Cerebellar cortex (tissue), 1 donor: ENCODE measurements at regions not wholly inside any gene's neighbourhood (a gene's known extent, or its start where the extent isn't known, plus 50 kb on each side); places are given as distances from the start of the nearest gene placed in this dataset.

Experiments used
- DNase-seq: peaks from one replicate; pipeline ENCODE4 v3.0.0-alpha.2; 2015; ENCODE audit warnings: low spot score

DNA sequence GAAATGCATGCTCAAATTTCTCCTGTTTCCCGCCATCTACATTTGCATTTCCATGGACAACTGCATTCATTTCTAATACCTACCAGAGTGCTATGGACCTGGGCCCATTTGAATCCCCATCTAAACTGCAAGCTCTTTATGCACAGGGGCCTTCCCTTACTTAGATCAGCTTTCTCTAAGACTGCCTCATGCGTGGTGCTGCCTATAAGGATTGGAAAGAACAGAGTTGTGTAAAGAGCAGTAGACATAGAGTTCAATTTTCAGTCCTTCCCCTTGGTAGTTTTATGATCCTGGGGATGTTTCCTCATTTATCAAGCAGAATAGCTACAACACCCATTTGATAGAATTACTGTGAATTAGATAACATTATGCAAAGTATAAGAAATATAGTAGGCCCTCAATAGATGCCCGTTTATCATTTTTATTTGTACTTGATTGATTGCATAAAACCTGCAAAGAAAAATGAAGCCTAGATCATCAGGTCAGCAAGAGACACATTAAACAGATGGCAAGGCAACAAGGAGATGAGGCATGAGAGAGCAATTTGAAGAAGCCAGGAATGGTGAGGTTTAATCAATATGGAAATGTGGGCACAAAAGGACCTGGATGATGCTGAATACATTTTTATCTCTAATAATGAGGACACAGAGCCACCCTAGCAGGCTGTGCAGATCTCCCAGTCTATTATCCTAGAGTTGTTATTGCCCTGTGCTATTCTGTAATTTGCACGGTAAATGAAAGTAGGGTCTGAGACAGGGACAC is 359.7 kb downstream of the FAM181B start:
- DNase-seq, result no peak

DNA sequence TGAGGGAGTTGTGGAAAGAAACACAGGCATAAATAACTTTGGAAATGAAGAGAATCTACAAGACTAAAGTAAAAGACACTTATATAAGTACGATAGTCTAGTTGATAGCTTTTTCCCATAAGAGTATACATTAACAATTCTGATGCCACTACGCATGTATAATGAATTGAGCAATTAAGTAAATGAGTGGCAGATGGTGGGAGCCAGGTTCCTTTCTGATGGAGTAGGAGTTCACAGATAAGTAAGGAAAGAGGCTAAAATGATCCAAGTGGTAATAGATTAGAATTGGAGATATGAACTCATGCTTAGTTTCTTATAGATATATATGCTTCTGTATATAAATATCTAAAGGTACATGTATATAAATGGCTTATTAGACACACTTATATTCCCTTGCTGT is 368.3 kb downstream of the FAM181B start:
- DNase-seq, result no peak

DNA sequence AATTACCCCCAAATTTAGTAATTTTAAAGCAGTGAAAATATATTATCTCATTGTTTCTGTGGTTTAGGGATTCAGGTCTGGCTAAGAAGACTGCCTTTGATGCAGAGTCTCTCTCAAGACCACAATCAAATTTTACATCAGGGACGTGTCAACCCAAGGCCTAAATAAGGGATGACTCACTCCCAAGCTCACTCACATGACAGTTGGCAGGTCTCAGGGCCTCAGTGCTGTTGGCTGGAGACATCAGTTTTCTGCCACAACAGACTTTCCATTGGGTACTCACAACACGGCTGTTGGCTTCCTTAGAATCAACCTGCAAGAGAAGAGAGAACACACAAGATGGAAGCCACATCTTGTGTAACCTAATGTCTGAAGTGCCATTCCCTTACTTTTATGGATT is 377.3 kb downstream of the FAM181B start:
- DNase-seq, result no peak

DNA sequence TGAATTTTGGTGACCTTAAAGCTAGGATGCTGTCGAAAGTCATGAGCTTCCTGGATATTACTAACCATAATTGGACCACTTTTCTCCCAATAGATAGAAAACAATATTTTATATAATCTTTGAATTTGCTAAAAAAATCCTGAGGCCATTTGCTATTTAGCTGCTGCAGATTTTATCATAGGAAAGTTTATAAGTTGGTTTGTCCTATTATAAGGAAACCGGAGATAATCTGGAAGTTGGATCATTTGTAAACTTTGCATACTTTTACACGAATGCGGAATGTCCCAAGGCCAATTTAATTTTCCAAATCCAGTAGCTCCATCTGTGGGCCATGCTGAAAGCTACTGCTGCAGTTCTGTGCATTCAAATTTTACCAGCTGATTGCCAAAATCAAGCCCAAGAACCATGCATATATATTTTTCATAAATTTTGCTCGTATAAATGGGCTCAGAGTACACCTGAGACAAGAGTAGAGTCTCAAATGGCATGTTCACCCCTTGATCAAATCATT is 378.3 kb downstream of the FAM181B start:
- no peak for DNase-seq

DNA sequence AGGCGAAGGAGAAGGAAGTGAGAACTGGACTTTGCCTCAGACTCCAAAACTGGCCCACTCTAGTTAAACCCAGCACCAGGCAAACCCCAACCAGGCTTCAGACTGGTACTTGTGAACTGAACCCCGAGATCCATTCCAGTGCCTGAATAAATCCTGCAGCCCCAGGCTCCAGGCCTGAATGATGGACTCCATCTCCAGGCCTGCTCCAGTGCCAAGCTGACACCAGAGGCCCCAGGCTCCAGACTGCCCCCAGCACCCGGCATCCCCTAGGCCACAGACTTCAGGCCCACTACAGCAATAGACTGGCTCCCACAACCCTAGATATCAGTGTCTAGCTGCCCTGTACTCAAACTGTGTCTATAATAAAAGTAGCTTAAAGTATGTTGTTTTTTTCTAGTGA is 406.8 kb downstream of the FAM181B start:
- DNase-seq, result no peak

DNA sequence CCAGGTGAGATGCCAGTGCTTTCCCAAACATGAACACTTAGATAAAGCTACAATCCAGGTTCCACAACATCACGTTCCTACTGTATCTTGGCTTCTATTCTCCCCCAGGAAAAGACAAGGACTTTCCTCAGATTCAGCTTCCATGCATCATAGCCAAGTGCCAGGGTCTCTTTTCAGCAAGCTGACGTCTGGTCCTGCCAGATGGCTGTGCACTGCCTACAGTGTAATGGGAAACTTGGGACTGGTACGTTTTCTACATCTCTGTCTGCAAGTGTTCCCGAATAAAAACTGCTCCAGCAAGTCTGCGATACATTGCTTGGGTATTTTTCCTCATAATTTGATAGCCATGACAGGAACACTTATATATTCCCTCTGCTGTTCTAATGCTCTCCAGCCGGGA is 412.5 kb downstream of the FAM181B start:
- DNase-seq, result no peak

DNA sequence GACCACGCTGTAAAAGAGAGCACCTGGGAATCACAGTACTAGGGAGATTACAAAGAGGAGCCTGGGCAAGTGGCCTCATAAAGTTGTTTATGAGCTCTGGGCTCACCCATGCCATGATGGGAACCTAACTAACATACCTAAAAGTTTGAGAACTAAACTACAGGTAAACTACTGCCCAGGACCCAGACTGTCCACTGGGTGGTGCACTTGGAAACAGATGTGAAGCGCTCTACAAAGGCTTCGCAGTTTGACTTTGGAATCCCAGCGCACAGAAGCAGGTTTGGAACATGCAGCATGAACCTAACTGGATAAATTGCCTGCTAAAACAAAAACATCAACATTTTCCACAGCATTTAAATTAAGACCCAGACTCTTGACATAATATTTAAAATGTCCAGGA is 418.6 kb downstream of the FAM181B start:
- DNase-seq, result peak; percentile 8

DNA sequence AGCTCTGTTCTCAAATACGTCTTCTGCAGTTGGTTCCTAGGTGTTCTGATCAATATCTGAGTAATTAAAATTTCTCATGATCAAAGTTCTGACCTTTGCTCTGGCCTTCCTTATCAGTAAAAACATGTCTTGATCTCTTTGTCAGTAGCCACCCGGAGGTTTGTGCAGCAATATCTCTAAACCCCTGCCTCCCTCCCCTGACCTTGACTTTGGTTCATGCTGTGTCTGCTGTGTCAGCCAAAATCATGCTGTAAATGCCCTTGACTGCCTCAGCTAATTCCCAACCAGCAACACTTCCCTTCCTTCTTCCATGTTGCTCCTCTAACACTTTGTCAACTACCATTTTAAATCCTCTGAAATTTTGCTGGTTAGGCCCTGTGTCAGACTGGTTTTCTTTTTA is 424.7 kb downstream of the FAM181B start:
- DNase-seq, result no peak

DNA sequence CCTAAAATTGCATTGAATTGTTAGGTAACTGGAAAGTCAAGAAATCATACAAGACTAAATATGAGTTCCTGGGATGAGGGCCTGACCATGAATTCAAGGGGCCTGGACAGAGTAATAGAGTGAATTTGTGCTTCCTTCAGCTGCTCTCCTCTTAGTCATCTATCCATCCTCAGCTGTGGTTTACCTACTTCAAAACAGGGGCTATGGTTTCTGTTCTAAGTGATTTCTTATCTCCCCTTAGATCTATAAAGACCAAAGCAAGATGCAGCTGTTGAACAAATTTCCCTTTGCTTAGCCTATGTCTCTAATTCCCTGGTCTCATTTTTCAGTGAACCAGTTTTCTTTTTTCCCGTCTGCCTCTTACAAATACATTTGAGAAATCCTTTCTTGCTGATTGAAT is 428.5 kb downstream of the FAM181B start:
- DNase-seq, result no peak

DNA sequence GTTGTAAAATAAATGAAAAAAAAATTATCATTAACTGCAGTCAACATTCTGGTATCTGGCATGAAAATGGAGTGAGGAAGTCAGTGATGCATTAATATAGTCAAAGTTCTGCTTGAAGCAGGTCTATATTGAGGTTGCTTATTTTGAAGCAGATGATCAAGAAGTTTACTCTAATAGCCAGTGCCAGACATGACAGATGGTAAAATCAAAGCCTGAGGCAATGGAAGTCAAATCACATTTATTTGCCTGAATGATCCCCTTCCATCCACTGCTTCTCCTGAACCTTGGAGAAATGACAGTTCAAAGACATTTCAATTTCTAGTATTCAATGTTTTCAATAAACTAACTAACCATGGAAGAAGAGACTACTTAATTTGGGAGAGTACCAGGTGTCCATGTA is 430.0 kb downstream of the FAM181B start:
- DNase-seq, result peak; percentile 28

DNA sequence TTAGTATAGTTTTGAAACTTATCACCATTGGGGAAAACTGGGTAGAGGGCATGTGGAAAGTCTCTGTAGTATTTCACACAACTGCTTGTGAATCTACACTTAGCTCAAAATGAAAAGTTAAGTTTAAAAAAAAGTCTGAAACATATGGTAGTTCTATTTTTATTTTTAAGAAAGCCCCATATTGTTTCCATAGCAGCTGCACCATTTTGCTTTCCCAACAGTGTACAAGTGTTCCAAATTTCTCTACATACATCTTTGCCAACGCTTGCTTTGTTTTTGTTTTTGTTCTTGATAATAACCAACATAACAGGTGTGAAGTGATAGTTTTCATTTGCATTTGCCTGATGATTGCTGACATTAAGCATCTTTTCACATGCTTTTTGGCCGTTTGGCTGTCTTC is 445.2 kb downstream of the FAM181B start:
- DNase-seq, result no peak

DNA sequence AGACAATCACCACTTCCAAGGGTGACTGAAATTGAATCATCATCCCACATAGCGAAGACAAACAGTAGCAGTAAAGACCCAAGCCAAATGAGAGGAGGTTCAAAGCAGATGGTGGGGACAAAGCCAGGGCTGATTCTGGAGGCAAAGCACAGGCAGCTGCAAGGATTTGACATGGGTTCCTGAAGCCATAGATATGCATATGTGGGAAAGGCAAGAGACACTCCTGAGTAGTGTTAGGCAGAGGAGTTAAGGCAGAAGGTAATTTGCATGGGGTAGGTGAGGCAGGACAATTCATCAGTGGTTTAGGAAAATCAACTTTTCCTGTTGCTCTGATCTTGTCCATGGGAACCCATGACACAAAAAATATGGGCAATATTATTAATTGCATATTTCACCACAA is 462.8 kb downstream of the FAM181B start:
- DNase-seq, result no peak

DNA sequence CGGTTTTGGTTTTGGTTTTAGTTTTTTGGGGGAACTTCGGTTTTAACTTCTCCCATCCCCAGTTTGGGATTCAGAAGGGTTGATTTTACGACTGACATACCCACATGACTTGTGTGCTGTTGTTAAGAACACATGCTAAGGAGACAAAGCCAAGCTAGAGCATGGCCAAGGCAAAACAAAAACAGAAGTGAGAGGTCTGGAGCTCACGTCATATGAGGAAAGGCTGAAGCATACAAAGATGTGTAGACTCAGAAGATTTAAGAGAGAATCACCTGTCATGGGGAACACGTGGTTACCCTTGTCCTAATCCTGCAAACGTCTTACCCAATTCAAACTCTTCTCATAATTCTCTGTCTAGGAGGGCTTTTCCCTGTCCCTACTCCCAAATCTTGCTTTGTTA is 465.0 kb downstream of the FAM181B start:
- DNase-seq, result no peak

DNA sequence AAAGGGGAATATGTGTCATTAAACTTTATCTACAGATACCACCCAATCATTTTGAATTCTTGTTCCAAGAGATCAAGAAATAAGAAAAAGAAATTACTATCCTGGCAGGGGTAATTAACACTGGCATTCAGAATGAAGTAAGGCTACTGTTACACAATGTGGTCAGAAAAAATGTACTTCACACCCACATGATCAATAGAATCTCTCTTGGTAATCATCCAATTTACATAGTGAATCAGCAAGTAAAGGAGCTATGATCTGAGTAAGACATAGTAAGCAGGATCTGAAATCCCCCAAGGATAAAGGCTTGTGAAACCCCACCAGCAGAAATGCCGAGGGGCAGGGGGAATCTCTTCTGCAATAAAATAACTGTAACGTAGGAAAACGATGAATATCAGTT is 466.5 kb downstream of the FAM181B start:
- DNase-seq, result no peak

DNA sequence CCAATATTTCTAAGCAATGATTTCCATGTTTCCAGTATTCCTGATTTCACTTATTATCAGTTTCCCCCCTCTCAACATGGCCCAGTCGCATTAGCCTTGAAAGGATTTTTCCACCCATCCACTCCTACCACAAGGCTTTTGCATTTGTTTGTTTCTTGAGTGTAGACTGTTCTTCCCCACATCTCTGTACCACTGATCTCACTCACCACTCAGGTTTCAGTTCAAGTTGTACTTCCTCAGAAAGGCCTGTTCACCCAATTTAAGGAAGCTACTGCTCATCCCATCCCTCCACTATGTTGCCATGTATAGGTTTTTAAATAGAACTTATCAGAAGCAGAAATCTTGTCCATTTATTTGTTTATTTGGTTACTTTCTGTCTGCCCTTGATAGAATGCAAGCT is 472.3 kb downstream of the FAM181B start:
- DNase-seq, result no peak

DNA sequence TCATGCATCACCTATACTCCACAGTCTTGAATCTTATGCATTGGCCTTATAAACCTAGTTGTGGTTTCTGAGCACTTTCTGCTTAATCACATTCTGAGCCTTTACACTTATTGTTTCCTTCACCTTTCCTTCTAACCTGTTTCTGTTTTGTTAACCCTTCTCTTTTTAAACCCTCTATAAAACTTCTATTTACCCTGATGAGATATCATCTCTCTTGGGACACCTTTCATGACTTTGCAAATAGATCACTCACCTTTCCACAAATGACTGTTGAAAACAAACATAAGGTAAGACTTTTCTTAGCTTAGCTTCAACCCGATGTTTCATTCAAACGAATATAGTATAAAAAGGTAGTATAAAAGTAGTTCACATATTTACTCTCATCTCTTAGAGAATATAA is 483.6 kb downstream of the FAM181B start:
- DNase-seq, result no peak

DNA sequence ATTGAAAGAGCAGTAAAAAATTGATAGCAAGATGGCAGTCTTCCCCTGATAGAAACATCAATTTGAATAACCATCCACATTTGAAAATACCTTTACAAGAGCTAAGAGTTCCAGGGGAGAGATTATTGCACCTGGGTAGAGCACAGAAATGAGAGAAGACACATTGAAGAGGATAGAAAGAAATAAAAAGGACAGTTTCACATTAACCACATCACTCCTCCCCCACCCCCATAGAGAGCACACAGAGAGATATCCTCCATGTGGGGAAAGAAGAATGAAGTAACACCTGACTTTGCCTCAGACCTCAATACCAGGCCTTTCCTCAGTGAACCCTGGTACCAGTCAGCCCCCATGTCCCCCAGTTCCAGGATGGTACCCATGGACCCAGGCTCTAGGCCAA is 486.7 kb downstream of the FAM181B start:
- DNase-seq, result no peak

DNA sequence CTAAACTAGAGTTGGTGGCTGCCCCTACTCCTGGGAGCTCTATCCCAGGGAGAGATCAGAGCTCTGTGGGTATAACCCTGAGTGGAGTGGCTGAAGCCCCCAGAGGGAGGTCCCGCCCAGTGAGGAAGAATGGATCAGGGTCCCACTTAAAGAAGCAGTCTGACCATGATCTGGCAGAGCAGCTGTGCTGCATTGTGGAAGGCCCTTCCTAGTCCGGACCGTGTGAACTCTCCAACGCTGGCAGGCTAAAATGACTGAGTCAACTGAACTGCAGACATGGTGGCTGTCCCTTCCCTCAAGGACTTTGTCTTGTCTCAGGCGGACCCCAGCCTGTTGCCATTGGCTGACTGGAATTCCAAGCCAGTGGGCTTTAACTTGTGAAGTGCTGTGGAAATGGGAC is 494.2 kb downstream of the FAM181B start:
- DNase-seq, result no peak

DNA sequence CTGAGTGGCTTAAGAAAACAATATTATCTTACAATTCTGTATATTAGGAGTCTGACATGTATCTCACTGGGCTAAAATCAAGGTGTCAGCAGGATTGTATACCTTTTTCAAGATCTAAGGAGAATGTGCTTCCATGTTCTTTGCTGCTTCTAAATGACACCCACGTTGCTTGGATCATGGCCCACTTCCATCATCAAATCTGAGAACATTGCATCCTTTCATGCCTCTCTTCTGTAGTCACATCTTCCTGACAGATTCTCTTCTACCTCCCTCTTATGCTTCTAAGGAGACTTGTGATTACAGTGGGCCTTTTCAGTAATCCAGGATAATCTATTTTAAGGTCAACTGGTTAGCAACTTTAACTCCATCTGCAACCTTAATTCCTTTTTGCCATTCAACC is 499.4 kb downstream of the FAM181B start:
- DNase-seq, result no peak

DNA sequence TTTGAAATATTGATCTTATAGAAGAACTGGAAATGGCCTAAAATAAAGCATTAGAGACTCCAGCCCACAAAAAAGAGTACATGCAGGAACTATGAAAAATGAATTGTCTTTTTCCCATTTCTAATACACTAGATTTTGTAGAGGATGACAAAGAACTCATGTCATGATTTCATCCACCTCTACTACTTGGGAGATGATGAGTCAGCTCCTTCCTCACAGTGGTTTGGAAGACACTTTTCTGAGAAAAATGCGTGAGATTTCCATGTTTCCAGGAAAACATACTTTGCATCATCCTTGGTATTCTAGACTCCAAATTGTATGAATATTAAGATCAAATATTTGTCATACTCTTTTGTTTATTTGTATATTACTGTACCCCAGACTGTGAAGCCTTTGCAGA is 500.5 kb downstream of the FAM181B start:
- DNase-seq, result no peak

DNA sequence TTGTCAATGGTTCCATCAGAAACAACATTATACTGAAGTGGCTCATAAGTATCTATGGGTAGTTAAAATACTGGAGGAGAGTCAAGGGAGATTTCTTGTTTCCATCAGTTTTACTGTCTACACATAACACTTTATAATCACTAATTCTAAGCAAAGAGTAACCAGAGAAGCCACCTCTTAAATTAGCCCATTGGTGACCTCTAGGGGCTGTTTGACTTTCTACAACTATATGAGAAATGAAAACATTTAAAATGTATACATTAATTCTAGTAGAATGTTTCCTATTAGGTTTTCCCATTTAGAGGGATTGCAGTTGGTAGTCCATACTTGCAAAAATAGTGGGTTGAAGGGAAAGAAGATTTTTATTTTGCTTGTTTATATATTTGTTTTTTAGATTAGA is 504.3 kb downstream of the FAM181B start:
- peak; percentile 32 for DNase-seq

DNA sequence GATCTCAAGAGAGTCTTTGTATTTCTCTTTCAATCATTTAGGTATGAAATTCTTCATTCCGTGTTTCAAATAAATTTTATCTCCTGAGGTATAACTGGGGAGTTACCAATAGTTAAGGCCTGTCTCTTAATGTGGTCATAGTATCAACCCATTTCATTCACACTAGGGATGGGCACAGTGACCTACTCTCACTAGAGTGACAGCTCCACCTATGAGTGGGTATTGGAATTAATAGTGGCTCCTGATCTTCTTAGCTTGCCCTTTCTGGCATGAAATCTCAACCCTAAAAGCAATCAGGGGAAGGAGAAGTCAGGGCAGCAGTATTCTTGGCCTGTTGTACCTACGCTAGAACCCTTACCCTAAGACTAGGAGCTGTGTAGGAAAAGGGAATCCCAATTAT is 507.7 kb downstream of the FAM181B start:
- no peak for DNase-seq

DNA sequence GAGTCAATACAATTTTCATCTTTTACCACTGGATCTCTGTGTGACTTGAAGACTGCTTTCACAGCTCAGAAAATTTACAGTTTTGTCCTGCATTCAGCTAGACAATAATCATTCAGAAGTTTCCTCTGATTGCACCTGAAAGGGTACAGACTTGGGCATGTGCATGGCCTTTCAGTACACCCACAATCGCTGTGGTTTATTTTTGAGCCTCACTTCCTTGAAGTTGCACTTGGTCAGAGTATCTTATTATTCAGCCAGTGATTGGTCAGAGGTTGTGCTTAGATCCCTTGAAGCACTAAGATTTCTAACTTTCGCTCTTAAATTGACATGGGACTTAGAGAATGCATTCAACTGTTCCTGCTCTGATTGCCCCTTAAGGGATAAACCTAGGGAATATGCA is 508.2 kb downstream of the FAM181B start:
- no peak for DNase-seq

DNA sequence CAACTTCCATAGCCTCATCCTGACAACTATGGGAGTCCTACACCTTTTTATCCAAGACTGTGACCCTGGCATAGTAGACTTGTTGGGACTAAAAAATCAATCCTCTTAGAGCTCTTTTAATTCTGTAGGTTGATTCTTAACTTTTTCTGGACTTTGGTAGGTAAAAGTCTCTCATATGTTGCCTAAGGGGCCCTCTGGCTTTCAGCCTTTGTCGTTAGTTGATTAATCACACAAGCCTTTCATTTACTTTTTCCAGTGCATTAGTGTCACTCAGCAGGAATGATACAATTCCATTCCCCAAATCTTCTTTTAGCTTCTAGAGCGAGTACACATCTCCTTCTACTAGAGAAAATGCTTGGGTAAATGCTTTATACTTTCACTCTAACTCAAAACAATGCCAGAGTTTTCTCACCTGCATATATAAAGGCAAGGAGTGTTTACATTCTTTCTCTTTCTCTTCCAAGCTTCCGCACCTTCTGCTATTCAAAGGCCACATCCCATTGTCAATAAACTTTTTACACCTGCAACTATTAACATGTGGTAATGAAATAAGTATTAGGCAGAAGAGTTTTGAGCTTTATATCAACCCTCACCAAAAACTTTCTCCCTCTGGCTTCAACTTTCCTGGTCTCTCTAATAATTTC is 516.6 kb downstream of the FAM181B start:
- no peak for DNase-seq
